Thyroid gland (tissue), 4 donors: ENCODE measurements at regions not wholly inside any gene's neighbourhood (a gene's known extent, or its start where the extent isn't known, plus 50 kb on each side); places are given as distances from the start of the nearest gene placed in this dataset.

Source experiments
- CTCF ChIP-seq, 6 experiments: fragments of 200-600 bp in 3 of 6; fragments of 450-650 bp in 3 of 6; sonication (generic) in 3 of 6; IDR thresholded peaks; one replicate each; pipeline ENCODE4 v1.5.1; 2016 to 2019; ENCODE audit warnings: antibody characterized with exemption in 6 of 6, mild to moderate bottlenecking in 2 of 6, inconsistent platforms in 1 of 6, moderate library complexity in 1 of 6
- POLR2A ChIP-seq, 2 donors: fragments of 450-650 bp; IDR thresholded peaks; one replicate each; pipeline ENCODE4 v1.6.1; 2017; ENCODE audit warnings: antibody characterized with exemption in 2 of 2, mild to moderate bottlenecking in 2 of 2, moderate library complexity in 1 of 2

- TF ChIP-seq CTCF (IDR thresholded peaks at IDR 0.05) (no peak), POLR2A (IDR thresholded peaks at IDR 0.05) (no peak)
Observed at GRCh38 chr3:13218541-13218908, 145.3 kb upstream of the IQSEC1 start.
